OCI-LY7 (cell line): ENCODE measurements at regions not wholly inside any gene's neighbourhood (a gene's known extent, or its start where the extent isn't known, plus 50 kb on each side); places are given as distances from the start of the nearest gene placed in this dataset.

Source experiments
- EZH2phosphoT487 ChIP-seq: fragments of 200-600 bp; sonication (generic); IDR thresholded peaks from 2 replicates; pipeline ENCODE4 v1.6.1; 2018; ENCODE audit warnings: low read depth, borderline replicate concordance, mild to moderate bottlenecking, mixed run types, antibody characterized with exemption, low read length, moderate library complexity, mixed read lengths
- TF ChIP-seq, protein P1 (sequence below): fragments of 200-600 bp; sonication (generic); conservative IDR thresholded peaks from 2 replicates; pipeline ENCODE4 v1.5.1; 2014; ENCODE audit warnings: mild to moderate bottlenecking, antibody characterized with exemption, low read length, moderate library complexity, mixed read lengths

DNA sequence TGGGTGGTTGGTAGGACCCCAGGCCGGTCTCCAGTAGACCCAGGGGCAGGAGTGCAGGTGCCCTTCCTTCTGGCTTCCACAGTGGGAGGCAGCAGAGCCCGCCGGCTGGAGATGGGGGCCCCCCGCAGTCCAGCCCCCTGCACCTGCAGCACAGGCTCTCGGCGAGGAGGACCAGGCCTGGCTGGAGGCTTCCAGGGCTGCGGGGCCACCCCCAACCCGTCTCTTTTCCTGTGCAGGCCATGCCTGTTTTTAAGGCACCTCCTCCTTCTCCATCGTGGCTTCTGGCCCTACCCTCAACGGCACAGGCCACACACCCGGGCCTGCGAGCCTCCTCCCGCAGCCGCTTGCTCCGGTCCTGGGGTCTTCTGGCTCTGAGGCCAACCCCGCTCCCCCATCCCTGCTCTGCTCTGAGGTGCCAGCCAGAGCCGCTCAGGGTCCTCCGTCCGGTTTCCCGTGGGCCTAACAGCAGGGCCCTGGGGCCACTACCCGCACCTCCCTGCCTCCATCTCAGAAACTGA lies 77.2 kb upstream of the ANKRD10 start:
- TF ChIP-seq, protein P1, sequence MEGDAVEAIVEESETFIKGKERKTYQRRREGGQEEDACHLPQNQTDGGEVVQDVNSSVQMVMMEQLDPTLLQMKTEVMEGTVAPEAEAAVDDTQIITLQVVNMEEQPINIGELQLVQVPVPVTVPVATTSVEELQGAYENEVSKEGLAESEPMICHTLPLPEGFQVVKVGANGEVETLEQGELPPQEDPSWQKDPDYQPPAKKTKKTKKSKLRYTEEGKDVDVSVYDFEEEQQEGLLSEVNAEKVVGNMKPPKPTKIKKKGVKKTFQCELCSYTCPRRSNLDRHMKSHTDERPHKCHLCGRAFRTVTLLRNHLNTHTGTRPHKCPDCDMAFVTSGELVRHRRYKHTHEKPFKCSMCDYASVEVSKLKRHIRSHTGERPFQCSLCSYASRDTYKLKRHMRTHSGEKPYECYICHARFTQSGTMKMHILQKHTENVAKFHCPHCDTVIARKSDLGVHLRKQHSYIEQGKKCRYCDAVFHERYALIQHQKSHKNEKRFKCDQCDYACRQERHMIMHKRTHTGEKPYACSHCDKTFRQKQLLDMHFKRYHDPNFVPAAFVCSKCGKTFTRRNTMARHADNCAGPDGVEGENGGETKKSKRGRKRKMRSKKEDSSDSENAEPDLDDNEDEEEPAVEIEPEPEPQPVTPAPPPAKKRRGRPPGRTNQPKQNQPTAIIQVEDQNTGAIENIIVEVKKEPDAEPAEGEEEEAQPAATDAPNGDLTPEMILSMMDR: no peak
- TF ChIP-seq EZH2phosphoT487: no peak
